ENCODE measurements at regions not wholly inside any gene's neighbourhood (a gene's known extent, or its start where the extent isn't known, plus 50 kb on each side); places are given as distances from the start of the nearest gene placed in this dataset.

- ATAC-seq (no peak), DNase-seq (ENCODE audit: low read depth, low spot score) (no peak)
- H3K9me3 ChIP-seq (ENCODE audit: control insufficient read depth, insufficient read depth, low read depth, low read length) = no peaks in the 10 kb centered on the region; the same call in 1 of the 2 replicates
- in situ Hi-C loops (cut with HindIII; ENCODE audit: low pct_unique_long_range_greater_than_20kb, low sequenced_read_pairs) = no loop called here
- TF ChIP-seq REST (IDR thresholded peaks at IDR 0.05; ENCODE audit: insufficient read depth in 1 of 2, low read depth in 2 of 2, low read length in 1 of 2) = no peak
- no peak for TF ChIP-seq POLR2AphosphoS5 (IDR thresholded peaks at IDR 0.05; ENCODE audit: low read depth, low read length)
- no peak for TF ChIP-seq SIN3A (IDR thresholded peaks at IDR 0.05; ENCODE audit: borderline replicate concordance, insufficient read depth, low read depth, low read length)
- TF ChIP-seq, protein P1, sequence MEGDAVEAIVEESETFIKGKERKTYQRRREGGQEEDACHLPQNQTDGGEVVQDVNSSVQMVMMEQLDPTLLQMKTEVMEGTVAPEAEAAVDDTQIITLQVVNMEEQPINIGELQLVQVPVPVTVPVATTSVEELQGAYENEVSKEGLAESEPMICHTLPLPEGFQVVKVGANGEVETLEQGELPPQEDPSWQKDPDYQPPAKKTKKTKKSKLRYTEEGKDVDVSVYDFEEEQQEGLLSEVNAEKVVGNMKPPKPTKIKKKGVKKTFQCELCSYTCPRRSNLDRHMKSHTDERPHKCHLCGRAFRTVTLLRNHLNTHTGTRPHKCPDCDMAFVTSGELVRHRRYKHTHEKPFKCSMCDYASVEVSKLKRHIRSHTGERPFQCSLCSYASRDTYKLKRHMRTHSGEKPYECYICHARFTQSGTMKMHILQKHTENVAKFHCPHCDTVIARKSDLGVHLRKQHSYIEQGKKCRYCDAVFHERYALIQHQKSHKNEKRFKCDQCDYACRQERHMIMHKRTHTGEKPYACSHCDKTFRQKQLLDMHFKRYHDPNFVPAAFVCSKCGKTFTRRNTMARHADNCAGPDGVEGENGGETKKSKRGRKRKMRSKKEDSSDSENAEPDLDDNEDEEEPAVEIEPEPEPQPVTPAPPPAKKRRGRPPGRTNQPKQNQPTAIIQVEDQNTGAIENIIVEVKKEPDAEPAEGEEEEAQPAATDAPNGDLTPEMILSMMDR (IDR thresholded peaks at IDR 0.05) = no peak
- no peak for TF ChIP-seq TCF7L2 (IDR thresholded peaks at IDR 0.05; ENCODE audit: low read depth, low read length)
- ChIA-PET POLR2A (no interaction called here), CTCF (no interaction called here)
- no TSS peak for BruUV-seq (replicated peaks)
- no peaks in the 10 kb centered on the region for H3K36me3 ChIP-seq (ENCODE audit: control insufficient read depth, insufficient read depth, low read length)
- no peaks in the 10 kb centered on the region for H3K4me1 ChIP-seq (ENCODE audit: control insufficient read depth, insufficient read depth, low read length)
- no peaks in the 10 kb centered on the region for H3K27me3 ChIP-seq (ENCODE audit: control insufficient read depth, insufficient read depth, low read length)
- H3K27ac ChIP-seq (ENCODE audit: low read length) = no peak overlapping the region
- no peak overlapping the region for H3K4me3 ChIP-seq (ENCODE audit: low read depth in 2 of 2, low read length in 2 of 2)
- intact Hi-C loops (cut with micrococcal nuclease; ENCODE audit: unreplicated experiment) = no loop called here
Measured at GRCh38 chr15:37823601-37824275, 110.7 kb upstream of the TMCO5A start.

GRCh38 chr15:37824717-37825382, 109.6 kb upstream of the TMCO5A start:
- ATAC-seq = no peak
- in situ Hi-C loops (cut with HindIII; ENCODE audit: low pct_unique_long_range_greater_than_20kb, low sequenced_read_pairs) (no loop called here), intact Hi-C loops (cut with micrococcal nuclease; ENCODE audit: unreplicated experiment) (no loop called here)
- H3K27ac ChIP-seq (ENCODE audit: low read length) = no peak overlapping the region
- ChIA-PET POLR2A (no interaction called here), CTCF (interaction anchor here (0.7 kb wide), 1 partner anchor 55 kb away, joined by 3 read pairs; no protein-coding TSS in a partner anchor)
- peak; percentile 2 for DNase-seq (ENCODE audit: low read depth, low spot score)
- no peaks in the 10 kb centered on the region for H3K36me3 ChIP-seq (ENCODE audit: control insufficient read depth, insufficient read depth, low read length)
- no peaks in the 10 kb centered on the region for H3K4me1 ChIP-seq (ENCODE audit: control insufficient read depth, insufficient read depth, low read length)
- TF ChIP-seq POLR2AphosphoS5 (IDR thresholded peaks at IDR 0.05; ENCODE audit: low read depth, low read length) = no peak
- no peak for TF ChIP-seq TCF7L2 (IDR thresholded peaks at IDR 0.05; ENCODE audit: low read depth, low read length)
- TF ChIP-seq SIN3A (IDR thresholded peaks at IDR 0.05; ENCODE audit: borderline replicate concordance, insufficient read depth, low read depth, low read length) = no peak
- TF ChIP-seq REST (IDR thresholded peaks at IDR 0.05; ENCODE audit: insufficient read depth in 1 of 2, low read depth in 2 of 2, low read length in 1 of 2) = no peak
- TF ChIP-seq, protein P1 (IDR thresholded peaks at IDR 0.05) = no peak
- BruUV-seq (replicated peaks) = no TSS peak
- no peaks in the 10 kb centered on the region for H3K27me3 ChIP-seq (ENCODE audit: control insufficient read depth, insufficient read depth, low read length)
- no peak overlapping the region for H3K4me3 ChIP-seq (ENCODE audit: low read depth in 2 of 2, low read length in 2 of 2)
- H3K9me3 ChIP-seq (ENCODE audit: control insufficient read depth, insufficient read depth, low read depth, low read length) = no peaks in the 10 kb centered on the region; the same call in 1 of the 2 replicates

Measured in Panc1 (cell line).